ENCODE measurements at regions not wholly inside any gene's neighbourhood (a gene's known extent, or its start where the extent isn't known, plus 50 kb on each side); places are given as distances from the start of the nearest gene placed in this dataset.

DNA sequence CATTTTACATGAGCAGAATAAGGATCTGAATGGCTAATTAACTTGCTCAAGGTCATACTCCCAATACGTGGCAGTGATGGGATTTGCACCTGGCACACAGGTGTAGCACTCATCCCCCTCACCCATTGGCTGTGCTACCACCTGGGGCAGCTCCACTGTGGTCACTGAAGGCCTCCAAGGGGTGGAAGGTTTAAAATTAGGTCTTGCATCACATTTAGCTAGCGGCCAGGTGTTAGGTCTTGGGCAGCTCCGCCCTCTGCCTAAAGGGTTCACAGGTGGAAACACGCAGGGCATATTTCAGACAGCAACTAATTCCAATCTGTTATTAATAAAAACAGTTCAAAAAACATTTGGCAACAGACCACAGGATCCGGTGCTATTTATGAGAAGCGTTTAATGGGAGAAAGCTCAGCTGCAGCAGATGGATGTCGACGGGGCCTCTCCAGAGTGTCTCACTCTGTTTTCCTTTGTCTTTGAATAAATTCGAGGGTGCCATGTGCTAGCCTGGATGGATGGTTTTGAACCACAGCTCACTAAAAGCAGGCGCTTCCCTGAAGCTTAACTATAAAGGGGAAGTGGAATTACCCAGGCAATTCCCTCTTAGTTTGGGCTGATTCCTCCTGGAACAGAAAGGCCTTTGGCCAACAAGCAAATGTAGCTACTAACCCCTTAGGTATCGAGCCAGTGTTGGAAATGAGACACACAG lies 1017.6 kb downstream of the TYW1 start:
- TF ChIP-seq POLR2A (IDR thresholded peaks at IDR 0.05) = no peak
- TF ChIP-seq, protein P1, sequence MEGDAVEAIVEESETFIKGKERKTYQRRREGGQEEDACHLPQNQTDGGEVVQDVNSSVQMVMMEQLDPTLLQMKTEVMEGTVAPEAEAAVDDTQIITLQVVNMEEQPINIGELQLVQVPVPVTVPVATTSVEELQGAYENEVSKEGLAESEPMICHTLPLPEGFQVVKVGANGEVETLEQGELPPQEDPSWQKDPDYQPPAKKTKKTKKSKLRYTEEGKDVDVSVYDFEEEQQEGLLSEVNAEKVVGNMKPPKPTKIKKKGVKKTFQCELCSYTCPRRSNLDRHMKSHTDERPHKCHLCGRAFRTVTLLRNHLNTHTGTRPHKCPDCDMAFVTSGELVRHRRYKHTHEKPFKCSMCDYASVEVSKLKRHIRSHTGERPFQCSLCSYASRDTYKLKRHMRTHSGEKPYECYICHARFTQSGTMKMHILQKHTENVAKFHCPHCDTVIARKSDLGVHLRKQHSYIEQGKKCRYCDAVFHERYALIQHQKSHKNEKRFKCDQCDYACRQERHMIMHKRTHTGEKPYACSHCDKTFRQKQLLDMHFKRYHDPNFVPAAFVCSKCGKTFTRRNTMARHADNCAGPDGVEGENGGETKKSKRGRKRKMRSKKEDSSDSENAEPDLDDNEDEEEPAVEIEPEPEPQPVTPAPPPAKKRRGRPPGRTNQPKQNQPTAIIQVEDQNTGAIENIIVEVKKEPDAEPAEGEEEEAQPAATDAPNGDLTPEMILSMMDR (IDR thresholded peaks at IDR 0.05) = no peak
- TF ChIP-seq EP300 (IDR thresholded peaks at IDR 0.05) = no peak
- 64 to 69% (median 68%) methylated on average over 11 of the region's 11 CpGs for WGBS, 3 donors
- Histone ChIP-seq H3K9me3 (no peaks in the 10 kb centered on the region), H3K27ac (no peak overlapping the region), H3K4me3 (no peak overlapping the region), H3K36me3 (no peaks in the 10 kb centered on the region), H3K27me3 (no peaks in the 10 kb centered on the region), H3K4me1 (ENCODE audit: insufficient read depth) (no peaks in the 10 kb centered on the region)
- DNase-seq = no peak
- intact Hi-C loops (cut with DNase I) = no loop called here

GRCh38 chr7:68015122-68015977 lies 1018.7 kb downstream of the TYW1 start:
- Histone ChIP-seq H3K4me1 (ENCODE audit: insufficient read depth) (no peaks in the 10 kb centered on the region), H3K4me3 (no peak overlapping the region), H3K9me3 (no peaks in the 10 kb centered on the region), H3K27me3 (no peaks in the 10 kb centered on the region), H3K27ac (no peak overlapping the region), H3K36me3 (no peaks in the 10 kb centered on the region)
- DNase-seq = no peak
- intact Hi-C loops (cut with DNase I) = no loop called here
- 43 to 57% (median 57%) methylated on average over 5 of the region's 5 CpGs for WGBS, 3 donors
- TF ChIP-seq, protein P1 (IDR thresholded peaks at IDR 0.05) = no peak
- TF ChIP-seq POLR2A (IDR thresholded peaks at IDR 0.05) (no peak), EP300 (IDR thresholded peaks at IDR 0.05) (no peak)

- TF ChIP-seq EP300 (IDR thresholded peaks at IDR 0.05) = no peak
- TF ChIP-seq POLR2A (IDR thresholded peaks at IDR 0.05) = no peak
- TF ChIP-seq, protein P1 (IDR thresholded peaks at IDR 0.05) = no peak
- H3K36me3 ChIP-seq = no peaks in the 10 kb centered on the region
- DNase-seq = no peak
- intact Hi-C loops (cut with DNase I) = no loop called here
- no peak overlapping the region for H3K4me3 ChIP-seq
- H3K9me3 ChIP-seq = no peaks in the 10 kb centered on the region
- H3K4me1 ChIP-seq (ENCODE audit: insufficient read depth) = no peaks in the 10 kb centered on the region
- 67 to 80% (median 70%) methylated on average over 2 of the region's 2 CpGs for WGBS, 3 donors
- no peak overlapping the region for H3K27ac ChIP-seq
- H3K27me3 ChIP-seq = no peaks in the 10 kb centered on the region
These were observed 1019.4 kb downstream of the TYW1 start for GRCh38 chr7:68015978-68016532.

- no peak for DNase-seq
- 82 to 89% (median 83%) methylated on average over 3 of the region's 3 CpGs for WGBS, 3 donors
- intact Hi-C loops (cut with DNase I) = no loop called here
- Histone ChIP-seq H3K36me3 (no peaks in the 10 kb centered on the region), H3K27ac (no peak overlapping the region), H3K4me1 (ENCODE audit: insufficient read depth) (no peaks in the 10 kb centered on the region), H3K27me3 (no peaks in the 10 kb centered on the region), H3K9me3 (no peaks in the 10 kb centered on the region), H3K4me3 (no peak overlapping the region)
- no peak for TF ChIP-seq POLR2A (IDR thresholded peaks at IDR 0.05)
- no peak for TF ChIP-seq EP300 (IDR thresholded peaks at IDR 0.05)
- TF ChIP-seq, protein P1 (IDR thresholded peaks at IDR 0.05) = no peak
These were observed 1023.5 kb downstream of the TYW1 start for GRCh38 chr7:68020102-68020501.

Measured in ovary (tissue), 7 donors.